K562 (cell line): ENCODE measurements at regions not wholly inside any gene's neighbourhood (a gene's known extent, or its start where the extent isn't known, plus 50 kb on each side); places are given as distances from the start of the nearest gene placed in this dataset.

Source experiments
- ATAC-seq: fragments of 200-7000 bp; cut with Tn5 transposase; 3 replicates; pipeline ENCODE4 v1.9.1; 2020; ENCODE audit warnings: moderate library complexity
- BruUV-seq: library from RNA; stranded (reverse); fragments of 400-500 nt; replicated peaks from 2 replicates; lab custom pipeline; 2021; lab: Mats Ljungman, UMichigan
- CTCF ChIA-PET: fragments of 300-600 bp; formaldehyde crosslinking; extraction: SDS; loops from one replicate; lab custom pipeline; 2021; ENCODE audit warnings: low intra/inter-chr PET ratio; lab: Yijun Ruan, JAX
- POLR2A ChIA-PET: fragments of 300-600, 350-650 bp; sonication (Branson Sonifier 250); formaldehyde crosslinking; extraction: SDS; loops from one replicate; lab custom pipeline; 2021; ENCODE audit warnings: antibody characterized with exemption, inconsistent platforms; lab: Yijun Ruan, JAX
- DNase-seq, 4 experiments: peaks; one replicate each; pipeline versions ENCODE4 v3.0.0 to v3.0.0-alpha.2; 2011 to 2018; ENCODE audit warnings: low spot score in 3 of 4, mixed read lengths in 3 of 4; ENCODE audit errors: extremely low read depth in 1 of 4
- FAIRE-seq: peaks from 2 replicates; lab custom pipeline; 2011; peaks lifted over from hg19 to GRCh38; lab: Jason Lieb, UNC
- H2AFZ ChIP-seq: 2 replicates; pipeline ENCODE4 v1.6.0; 2011; ENCODE audit warnings: low read depth, low read length, control low read depth, inconsistent platforms
- H3K27ac ChIP-seq: fragments of 200-600 bp; 3 replicates; pipeline ENCODE4 v1.8.0; 2011; ENCODE audit warnings: low read depth, mild to moderate bottlenecking, control low read depth, inconsistent platforms, low read length, moderate library complexity, mixed read lengths; ENCODE audit errors: extremely low read depth
- H3K27me3 ChIP-seq, 2 experiments: fragments of 300-600 bp in 1 of 2; 2 replicates in 1 of 2; 3 replicates in 1 of 2; pipeline versions ENCODE4 v1.6.0 to v1.8.0; 2011; ENCODE audit warnings: inconsistent platforms in 2 of 2, low read length in 2 of 2, mild to moderate bottlenecking in 1 of 2, mixed read lengths in 1 of 2, moderate library complexity in 1 of 2; ENCODE audit not compliant: control insufficient read depth in 2 of 2, insufficient read depth in 2 of 2
- H3K36me3 ChIP-seq: fragments of 300-600 bp; 3 replicates; pipeline ENCODE4 v1.8.0; 2011; ENCODE audit warnings: mild to moderate bottlenecking, low read length, inconsistent platforms; ENCODE audit not compliant: control insufficient read depth, insufficient read depth
- H3K4me1 ChIP-seq, 2 experiments: fragments of 200-600 bp in 1 of 2; replicated peaks in 1 of 2; 2 replicates in 1 of 2; 3 replicates in 1 of 2; pipeline versions ENCODE4 v1.5.1 to v1.8.0; 2011; ENCODE audit warnings: inconsistent platforms in 2 of 2, low read length in 2 of 2, mild to moderate bottlenecking in 1 of 2, mixed read lengths in 1 of 2, moderate library complexity in 1 of 2; ENCODE audit not compliant: control insufficient read depth in 2 of 2, insufficient read depth in 2 of 2
- H3K4me2 ChIP-seq: 2 replicates; pipeline ENCODE4 v1.6.1; 2011; ENCODE audit warnings: low read length, control low read depth, inconsistent platforms, mixed read lengths; ENCODE audit not compliant: insufficient read depth
- H3K4me3 ChIP-seq: fragments of 200-600 bp; sonication (generic), shearing (Covaris generic); 2 replicates; pipeline ENCODE4 v1.5.1; 2016; ENCODE audit warnings: control low read depth, inconsistent platforms
- H3K79me2 ChIP-seq: fragments of 200-600 bp; 3 replicates; pipeline ENCODE4 v1.8.0; 2011; ENCODE audit warnings: low read length, inconsistent platforms; ENCODE audit not compliant: control insufficient read depth, insufficient read depth
- H3K9ac ChIP-seq, 2 experiments: 2 replicates each; pipeline versions ENCODE4 v1.6.0 to v1.6.1; 2011; ENCODE audit warnings: low read depth in 2 of 2, low read length in 2 of 2, control low read depth in 1 of 2, inconsistent platforms in 1 of 2, mild to moderate bottlenecking in 1 of 2, mixed read lengths in 1 of 2; ENCODE audit not compliant: insufficient read depth in 1 of 2
- H3K9me1 ChIP-seq: one replicate; pipeline ENCODE4 v1.6.0; 2011; ENCODE audit warnings: inconsistent platforms, mild to moderate bottlenecking, low read length, moderate library complexity; ENCODE audit not compliant: control insufficient read depth, insufficient read depth
- H3K9me3 ChIP-seq: replicated peaks from 2 replicates; pipeline ENCODE4 v1.5.1; 2011; ENCODE audit warnings: low read depth, low read length, inconsistent platforms; ENCODE audit not compliant: control insufficient read depth, insufficient read depth
- H4K20me1 ChIP-seq: replicated peaks from 2 replicates; pipeline ENCODE4 v1.6.1; 2011; ENCODE audit warnings: low read length, inconsistent platforms, mixed read lengths; ENCODE audit not compliant: control insufficient read depth, insufficient read depth
- ARNT ChIP-seq, 2 experiments: fragments of 450-650 bp; IDR thresholded peaks; 2 replicates each; pipeline ENCODE4 v1.6.1; 2016; ENCODE audit warnings: mild to moderate bottlenecking in 1 of 2
- L3MBTL2 ChIP-seq: fragments of 450-650 bp; IDR thresholded peaks from 2 replicates; pipeline ENCODE4 v1.6.1; 2016; ENCODE audit warnings: mild to moderate bottlenecking, moderate library complexity
- MCM3 ChIP-seq: fragments of 450-650 bp; IDR thresholded peaks from 2 replicates; pipeline ENCODE4 v1.6.1; 2016
- POLR2G ChIP-seq: fragments of 200-400 bp; formaldehyde crosslinking; IDR thresholded peaks from 2 replicates; pipeline ENCODE4 v1.6.1; 2017; ENCODE audit warnings: low read depth, mild to moderate bottlenecking, antibody characterized with exemption, low read length, moderate library complexity
- PPARD ChIP-seq: fragments of 250-450 bp; sonication (Bioruptor Pico); IDR thresholded peaks from 2 replicates; pipeline ENCODE4 v1.8.0; 2022; ENCODE audit warnings: inconsistent platforms, mild to moderate bottlenecking, moderate library complexity
- PTRF ChIP-seq: fragments of 450-650 bp; IDR thresholded peaks from 2 replicates; pipeline ENCODE4 v1.6.1; 2016; ENCODE audit warnings: mild to moderate bottlenecking, missing genetic modification characterization, missing compliant biosample characterization
- RNF2 ChIP-seq: sonication (generic); IDR thresholded peaks from 2 replicates; pipeline ENCODE4 v1.6.1; 2016
- ZC3H11A ChIP-seq: IDR thresholded peaks from 2 replicates; pipeline ENCODE4 v1.6.1; 2012; ENCODE audit warnings: low read depth, low read length, improper control_type of control experiment
- ZEB2 ChIP-seq: fragments of 450-650 bp; IDR thresholded peaks from 2 replicates; pipeline ENCODE4 v1.6.1; 2016
- ZNF124 ChIP-seq: sonication (generic); formaldehyde crosslinking; IDR thresholded peaks from 2 replicates; pipeline ENCODE4 v1.8.1; 2022; ENCODE audit warnings: missing genetic modification reagents
- ZNF347 ChIP-seq: fragments of 450-650 bp; formaldehyde crosslinking; IDR thresholded peaks from 2 replicates; pipeline ENCODE4 v1.4.0; 2020; ENCODE audit warnings: low read depth, mild to moderate bottlenecking, moderate library complexity
- ZNF586 ChIP-seq: fragments of 450-650 bp; formaldehyde crosslinking; conservative IDR thresholded peaks from 2 replicates; pipeline ENCODE4 v1.4.0; 2020; ENCODE audit warnings: mild to moderate bottlenecking, moderate library complexity
- WGBS: fragments of 100-300 bp; shearing (Covaris generic); methylation state at CpG from one replicate; pipeline ENCODE4 v1.1.6; 2016; ENCODE audit warnings: low coverage, mixed read lengths; ENCODE audit not compliant: insufficient coverage; ENCODE audit errors: missing lambda C conversion rate; 5-methylcytosine and 5-hydroxymethylcytosine counted together
- in situ Hi-C: fragments of 300-500 bp; cut with MboI; formaldehyde crosslinking; loops from 4 replicates; pipeline ENCODE4 v1.15.0; 2018; ENCODE audit warnings: inconsistent platforms, mixed read lengths
- intact Hi-C: fragments of 100-400 bp; cut with micrococcal nuclease; formaldehyde crosslinking; loops from 2 replicates; pipeline ENCODE4 v1.14.2; 2022
- TF ChIP-seq, protein P1 (sequence below): sonication (generic); formaldehyde crosslinking; IDR thresholded peaks from 2 replicates; pipeline ENCODE4 v1.8.1; 2023; ENCODE audit warnings: mild to moderate bottlenecking, missing genetic modification reagents

DNA sequence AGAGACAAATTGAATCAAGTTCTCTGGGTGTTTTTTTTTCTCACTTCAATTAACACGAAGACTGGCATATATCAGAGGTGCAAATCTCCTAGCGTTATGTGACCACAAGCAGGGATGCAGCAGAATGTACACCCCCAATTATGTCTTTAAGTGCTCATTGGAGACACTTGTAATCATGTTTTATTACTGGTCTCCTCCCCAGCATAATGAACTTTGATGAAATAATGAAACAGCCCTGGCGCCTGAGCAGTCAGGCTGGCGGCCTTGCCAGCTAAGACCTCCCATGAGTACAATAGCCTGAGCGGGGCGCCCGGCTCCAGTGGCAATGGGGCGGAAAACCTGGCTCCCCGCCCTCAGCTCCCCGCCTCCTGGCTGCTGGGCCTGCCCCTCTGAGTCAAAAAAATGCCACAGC, 209.4 kb upstream of the MSX2 start:
- in situ Hi-C loops = no loop called here
- WGBS = 0% methylated on average over 7 of the region's 10 CpGs
- POLR2A ChIA-PET = interaction anchor here (1.1 kb wide), 2 partner anchors 11 to 12 kb away, joined by 3 read pairs; no protein-coding TSS in a partner anchor
- Histone ChIP-seq H2AFZ (no peak overlapping the region), H3K27me3 (peaks cover 5 to 30% of the 10 kb centered on the region in 2 experiments; a peak in 4 of 5 replicates), H3K79me2 (no peaks in the 10 kb centered on the region)
- no peak for FAIRE-seq
- TF ChIP-seq MCM3 (no peak), ZEB2 (no peak), L3MBTL2 (no peak), RNF2 (no peak), ZC3H11A (no peak), PPARD (CRISPR knock-in tag) (no peak), POLR2G (no peak), ZNF124 (CRISPR knock-in tag) (no peak)
- TF ChIP-seq, all 486 proteins: peak for 0
- no TSS peak for BruUV-seq
- no peaks in the 10 kb centered on the region for H3K36me3 ChIP-seq
- no peak overlapping the region for H3K27ac ChIP-seq
- CTCF ChIA-PET = no interaction called here
- DNase-seq (no peak), ATAC-seq (no peak)
- H3K9me1 ChIP-seq = no peaks in the 10 kb centered on the region
- H3K4me2 ChIP-seq = no peak overlapping the region
- no peaks in the 10 kb centered on the region for H4K20me1 ChIP-seq
- no peak overlapping the region for H3K4me3 ChIP-seq
- no peak overlapping the region for H3K9ac ChIP-seq
- no peaks in the 10 kb centered on the region for H3K9me3 ChIP-seq
- H3K4me1 ChIP-seq = no peaks in the 10 kb centered on the region
- intact Hi-C loops = no loop called here

DNA sequence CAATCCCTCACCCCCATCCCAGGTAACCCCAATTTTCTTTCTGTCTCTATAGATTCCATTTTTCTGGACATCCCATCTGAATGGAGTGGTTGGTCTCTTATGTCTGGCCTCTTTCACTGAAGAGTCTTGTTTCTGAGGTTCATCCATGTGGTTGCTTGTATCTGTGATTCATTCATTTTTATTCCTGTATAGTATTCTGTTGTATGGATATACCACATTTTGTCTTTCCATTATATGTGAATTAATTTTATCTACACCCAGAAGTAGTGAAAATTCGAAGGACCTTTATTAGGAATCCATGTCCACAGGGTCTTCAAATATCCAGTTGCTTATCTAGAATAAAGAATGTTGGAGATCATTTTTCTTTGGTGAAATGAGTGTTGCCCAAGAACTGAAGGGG, 207.6 kb upstream of the MSX2 start:
- WGBS = 0% methylated on average over 1 of the region's 1 CpG
- ATAC-seq (no peak), DNase-seq (no peak)
- Histone ChIP-seq H2AFZ (no peak overlapping the region), H4K20me1 (no peaks in the 10 kb centered on the region), H3K9ac (no peak overlapping the region), H3K4me3 (no peak overlapping the region), H3K27ac (no peak overlapping the region), H3K27me3 (peaks cover 5 to 34% of the 10 kb centered on the region in 2 experiments; a peak in 4 of 5 replicates), H3K79me2 (no peaks in the 10 kb centered on the region), H3K4me1 (no peaks in the 10 kb centered on the region)
- intact Hi-C loops = no loop called here
- no TSS peak for BruUV-seq
- CTCF ChIA-PET = no interaction called here
- TF ChIP-seq PTRF (no peak), ZNF347 (no peak), ARNT (IDR thresholded peaks at IDR 0.05) (no peak), ZNF586 (CRISPR knock-in tag) (no peak)
- TF ChIP-seq, protein P1, sequence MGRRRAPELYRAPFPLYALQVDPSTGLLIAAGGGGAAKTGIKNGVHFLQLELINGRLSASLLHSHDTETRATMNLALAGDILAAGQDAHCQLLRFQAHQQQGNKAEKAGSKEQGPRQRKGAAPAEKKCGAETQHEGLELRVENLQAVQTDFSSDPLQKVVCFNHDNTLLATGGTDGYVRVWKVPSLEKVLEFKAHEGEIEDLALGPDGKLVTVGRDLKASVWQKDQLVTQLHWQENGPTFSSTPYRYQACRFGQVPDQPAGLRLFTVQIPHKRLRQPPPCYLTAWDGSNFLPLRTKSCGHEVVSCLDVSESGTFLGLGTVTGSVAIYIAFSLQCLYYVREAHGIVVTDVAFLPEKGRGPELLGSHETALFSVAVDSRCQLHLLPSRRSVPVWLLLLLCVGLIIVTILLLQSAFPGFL (CRISPR knock-in tag) = no peak
- TF ChIP-seq, all 486 proteins: peak for 0
- H3K9me1 ChIP-seq = no peaks in the 10 kb centered on the region
- H3K9me3 ChIP-seq = no peaks in the 10 kb centered on the region
- H3K4me2 ChIP-seq = no peak overlapping the region
- H3K36me3 ChIP-seq = no peaks in the 10 kb centered on the region
- POLR2A ChIA-PET = no interaction called here
- no peak for FAIRE-seq
- in situ Hi-C loops = no loop called here
